IPS-15b (cell line): ENCODE measurements at regions not wholly inside any gene's neighbourhood (a gene's known extent, or its start where the extent isn't known, plus 50 kb on each side); places are given as distances from the start of the nearest gene placed in this dataset.

ENCODE experiments used
- H3K27me3 ChIP-seq: one replicate; pipeline ENCODE4 v1.6.1; 2013; ENCODE audit warnings: low read length; ENCODE audit not compliant: control insufficient read depth, insufficient read depth
- H3K36me3 ChIP-seq: one replicate; pipeline ENCODE4 v1.6.1; 2013; ENCODE audit warnings: low read length; ENCODE audit not compliant: control insufficient read depth, insufficient read depth
- H3K4me1 ChIP-seq: one replicate; pipeline ENCODE4 v1.6.1; 2013; ENCODE audit warnings: mild to moderate bottlenecking, low read length; ENCODE audit not compliant: control insufficient read depth, insufficient read depth
- H3K4me3 ChIP-seq: one replicate; pipeline ENCODE4 v1.5.1; 2013; ENCODE audit warnings: low read depth, low read length
- H3K9ac ChIP-seq: one replicate; pipeline ENCODE4 v1.6.1; 2013; ENCODE audit warnings: low read depth, mild to moderate bottlenecking, low read length
- H3K9me3 ChIP-seq: one replicate; pipeline ENCODE4 v1.6.1; 2013; ENCODE audit warnings: mild to moderate bottlenecking, low read length; ENCODE audit not compliant: control insufficient read depth, insufficient read depth

DNA sequence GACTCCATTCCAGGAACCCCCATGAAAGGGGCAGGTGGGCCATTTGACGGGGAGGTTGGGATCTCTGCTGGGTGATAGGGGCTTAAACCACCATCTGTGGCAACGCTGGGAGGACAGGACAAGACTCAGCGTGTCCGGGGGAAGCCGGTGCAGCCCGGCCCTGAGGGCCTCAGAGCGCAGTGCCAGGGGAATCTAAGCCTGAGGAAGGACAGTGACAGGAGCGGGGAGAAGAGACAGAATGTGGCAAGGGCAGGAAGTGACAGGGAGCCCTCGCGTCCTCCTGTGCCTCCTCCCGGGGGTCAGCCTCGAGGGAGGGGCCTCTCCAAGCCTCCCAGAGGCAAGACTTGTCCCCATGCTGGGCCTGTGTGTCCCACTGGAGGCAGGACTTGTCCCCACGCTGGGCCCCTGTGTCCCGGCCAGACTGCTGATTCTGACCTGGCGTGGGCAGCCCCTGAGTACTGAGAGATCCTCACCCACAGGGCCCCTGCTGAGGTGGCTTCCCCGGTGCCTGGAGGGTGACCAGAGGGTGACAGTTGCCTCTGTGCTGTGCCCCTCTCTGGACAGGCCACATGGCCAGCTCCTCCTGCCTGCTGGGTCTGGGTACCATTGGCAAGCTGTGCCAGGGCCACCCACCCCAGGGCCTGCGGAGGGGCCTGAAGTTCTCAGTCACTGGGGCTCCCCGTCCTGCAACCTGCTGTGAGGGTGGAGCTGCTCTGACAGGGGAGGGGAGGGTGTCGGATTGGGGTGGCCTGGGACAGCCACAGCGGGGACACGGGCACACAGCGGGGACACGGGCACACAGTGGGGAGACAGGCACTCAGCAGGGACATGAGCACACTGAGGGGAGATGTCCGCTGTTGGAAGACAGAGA, 676.2 kb downstream of the BRD1 start:
- Histone ChIP-seq H3K4me3 (no peak overlapping the region), H3K9ac (no peak overlapping the region), H3K9me3 (no peaks in the 10 kb centered on the region), H3K36me3 (no peaks in the 10 kb centered on the region), H3K27me3 (no peaks in the 10 kb centered on the region), H3K4me1 (no peaks in the 10 kb centered on the region)

DNA sequence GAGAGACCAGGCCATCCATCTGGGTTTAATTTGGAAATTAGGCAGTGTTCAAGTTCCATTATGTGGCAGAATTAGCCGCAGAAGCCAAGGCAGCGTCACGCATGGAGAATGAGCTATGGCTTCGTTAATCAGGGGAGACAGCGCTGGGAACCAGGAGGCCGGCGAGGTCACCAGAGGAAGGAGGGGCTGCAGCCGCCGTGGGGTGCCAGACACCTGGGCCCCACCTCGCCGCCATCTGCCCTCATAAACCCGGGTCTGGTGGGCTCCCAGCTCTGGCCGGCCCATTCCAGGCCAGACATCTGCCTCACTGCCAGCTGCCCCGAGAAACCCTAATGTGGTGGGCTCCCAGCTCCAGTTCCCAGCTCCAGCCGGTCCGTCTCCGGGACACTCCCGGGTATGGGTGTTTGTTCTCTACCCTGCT, 676.9 kb downstream of the BRD1 start:
- no peaks in the 10 kb centered on the region for H3K4me1 ChIP-seq
- no peak overlapping the region for H3K4me3 ChIP-seq
- no peaks in the 10 kb centered on the region for H3K9me3 ChIP-seq
- H3K27me3 ChIP-seq = no peaks in the 10 kb centered on the region
- H3K9ac ChIP-seq = no peak overlapping the region
- no peaks in the 10 kb centered on the region for H3K36me3 ChIP-seq

DNA sequence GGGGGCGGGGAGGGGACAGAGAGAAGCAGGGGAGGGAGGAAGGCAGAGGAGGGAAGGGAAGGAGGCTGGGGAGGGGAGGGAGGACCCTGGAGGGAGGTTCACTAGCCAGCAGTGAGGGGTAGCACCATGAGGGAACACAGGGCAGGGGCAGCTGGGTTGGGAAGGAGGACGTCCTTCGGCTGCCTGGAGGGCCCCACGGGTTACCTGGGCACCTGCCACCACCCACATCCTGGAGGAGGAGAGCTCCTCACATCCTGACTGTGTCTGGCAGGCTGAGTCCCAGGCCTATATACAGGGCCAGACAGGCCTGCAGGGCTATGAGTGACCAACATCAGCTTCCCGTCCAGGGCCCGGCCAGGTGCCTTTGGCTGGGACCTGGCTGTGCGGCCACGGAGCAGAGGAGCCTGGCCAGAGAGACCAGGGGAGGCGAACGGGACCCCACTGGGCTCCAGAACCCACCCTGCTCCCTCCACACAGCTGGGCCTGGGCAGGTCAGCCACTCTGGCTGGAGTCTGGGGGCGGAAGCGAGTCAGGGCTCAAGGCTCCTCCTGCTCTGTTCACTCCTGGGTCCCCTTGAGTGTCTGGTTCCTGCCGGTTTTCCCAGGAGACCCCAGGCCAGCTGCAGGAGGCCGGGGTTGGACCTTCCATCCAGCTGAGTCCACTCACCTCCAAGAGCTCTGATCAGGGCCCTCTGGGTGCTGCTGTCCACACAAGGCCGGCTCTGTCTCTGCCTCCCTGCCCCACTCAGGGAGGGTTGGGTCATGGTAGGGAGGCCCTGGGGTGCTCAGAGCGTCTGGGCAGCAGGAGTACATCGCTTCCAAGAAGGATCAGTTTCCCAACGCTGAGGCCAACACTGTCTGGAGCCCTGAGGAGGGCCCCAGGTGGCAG, 677.7 kb downstream of the BRD1 start:
- Histone ChIP-seq H3K4me1 (no peaks in the 10 kb centered on the region), H3K36me3 (no peaks in the 10 kb centered on the region), H3K9ac (no peak overlapping the region), H3K27me3 (no peaks in the 10 kb centered on the region), H3K4me3 (no peak overlapping the region), H3K9me3 (no peaks in the 10 kb centered on the region)

DNA sequence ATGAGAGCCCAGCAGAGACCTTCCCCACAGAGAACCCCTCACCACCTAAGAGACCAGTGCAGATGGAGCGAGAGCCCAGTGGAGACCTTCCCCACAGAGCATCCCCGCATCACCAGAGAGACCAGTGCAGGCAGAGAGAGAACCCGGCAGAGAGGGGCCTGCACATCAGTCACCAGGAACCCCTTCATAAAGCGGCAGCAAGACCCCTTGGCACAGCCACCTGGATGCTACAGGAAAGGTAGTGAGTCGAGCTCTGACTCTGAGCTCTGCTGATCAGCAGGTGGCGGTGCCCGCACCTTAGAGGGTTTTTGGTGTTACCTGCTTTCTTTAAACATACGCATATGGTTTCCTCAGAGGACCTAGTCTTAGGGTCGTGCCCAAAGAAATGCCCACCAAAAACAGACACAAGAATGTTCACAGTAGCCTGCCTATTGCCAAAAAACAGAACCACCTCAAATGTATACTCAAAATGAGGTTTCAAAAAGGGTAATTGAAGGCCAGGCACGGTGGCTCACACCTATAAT, 678.7 kb downstream of the BRD1 start:
- no peaks in the 10 kb centered on the region for H3K27me3 ChIP-seq
- no peaks in the 10 kb centered on the region for H3K36me3 ChIP-seq
- no peak overlapping the region for H3K4me3 ChIP-seq

DNA sequence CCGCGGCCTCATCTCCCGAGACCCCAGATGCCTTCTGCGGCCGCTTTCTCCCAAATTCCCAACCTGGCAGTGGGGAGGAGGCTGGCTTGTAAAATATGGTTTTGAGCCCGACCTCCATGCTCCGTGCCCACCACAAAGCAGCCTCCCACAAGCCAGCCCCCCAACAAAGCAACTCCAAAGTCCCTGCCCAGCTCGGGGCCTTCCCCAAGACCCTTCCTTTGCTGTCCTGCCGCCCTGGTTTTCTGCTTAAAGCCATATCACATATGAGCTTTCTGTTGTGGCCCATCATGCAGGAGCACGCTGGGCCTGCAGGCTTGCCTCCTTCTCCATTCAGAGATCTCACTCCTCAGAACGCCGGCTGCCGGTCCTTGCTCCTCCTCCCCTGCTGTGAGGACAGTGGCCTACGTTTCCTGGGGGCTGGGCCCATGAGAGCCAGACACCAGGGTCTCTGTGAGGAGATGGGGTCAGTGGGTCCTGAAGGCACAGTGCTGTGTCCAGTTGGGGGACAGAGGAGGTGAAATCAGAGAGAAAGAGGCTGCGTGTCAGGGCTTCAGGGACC, 680.0 kb downstream of the BRD1 start:
- Histone ChIP-seq H3K9ac (no peak overlapping the region), H3K36me3 (no peaks in the 10 kb centered on the region), H3K4me1 (no peaks in the 10 kb centered on the region), H3K27me3 (no peaks in the 10 kb centered on the region), H3K4me3 (no peak overlapping the region), H3K9me3 (no peaks in the 10 kb centered on the region)

More for the DNA sequence above, 678.7 kb downstream of the BRD1 start:
- H3K9me3 ChIP-seq = no peaks in the 10 kb centered on the region
- no peak overlapping the region for H3K9ac ChIP-seq
- no peaks in the 10 kb centered on the region for H3K4me1 ChIP-seq

DNA sequence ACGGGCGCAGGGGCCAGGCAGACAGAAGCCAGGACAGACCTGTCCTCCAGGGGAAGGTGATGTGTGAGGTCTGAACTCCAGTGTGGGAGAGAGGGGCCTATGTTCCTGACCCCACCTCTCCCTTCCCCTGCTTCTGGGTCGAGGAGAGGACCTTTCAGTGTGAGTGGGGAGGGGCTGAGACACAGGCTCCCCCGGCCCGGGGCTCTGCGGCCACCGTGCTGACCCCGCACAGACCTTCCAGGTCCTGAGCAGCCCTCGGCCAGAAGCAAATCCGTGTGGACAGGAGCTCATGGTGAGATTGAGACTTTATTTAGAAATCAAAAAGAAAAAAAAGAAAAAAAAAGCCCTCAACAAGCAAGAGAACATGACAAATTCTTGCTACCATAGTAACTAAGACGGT, 680.5 kb downstream of the BRD1 start:
- Histone ChIP-seq H3K4me3 (no peak overlapping the region), H3K4me1 (no peaks in the 10 kb centered on the region), H3K36me3 (no peaks in the 10 kb centered on the region), H3K9me3 (no peaks in the 10 kb centered on the region), H3K9ac (no peak overlapping the region), H3K27me3 (no peaks in the 10 kb centered on the region)

DNA sequence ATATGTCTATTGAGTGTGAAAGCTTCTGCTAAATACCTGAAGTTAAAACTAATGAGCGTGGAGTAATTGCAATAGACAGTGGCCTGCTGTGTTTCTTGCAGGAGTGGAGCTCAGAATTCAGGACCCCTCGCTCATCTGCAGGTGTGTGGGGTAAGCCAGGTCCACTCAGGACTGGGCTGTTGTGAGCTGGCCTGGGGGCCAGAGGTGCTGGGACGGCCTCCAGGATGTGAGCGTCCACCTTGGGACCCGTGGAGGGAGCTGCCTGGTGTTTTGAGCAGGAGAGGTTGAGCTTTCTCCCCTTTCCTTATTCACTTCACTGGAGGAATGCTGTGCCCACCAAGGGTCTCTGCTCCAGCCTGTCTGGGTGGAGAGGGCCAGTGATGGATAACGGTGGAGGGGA, 681.2 kb downstream of the BRD1 start:
- no peak overlapping the region for H3K9ac ChIP-seq
- no peaks in the 10 kb centered on the region for H3K27me3 ChIP-seq
- H3K4me1 ChIP-seq = no peaks in the 10 kb centered on the region
- no peaks in the 10 kb centered on the region for H3K9me3 ChIP-seq
- no peak overlapping the region for H3K4me3 ChIP-seq
- H3K36me3 ChIP-seq = no peaks in the 10 kb centered on the region

DNA sequence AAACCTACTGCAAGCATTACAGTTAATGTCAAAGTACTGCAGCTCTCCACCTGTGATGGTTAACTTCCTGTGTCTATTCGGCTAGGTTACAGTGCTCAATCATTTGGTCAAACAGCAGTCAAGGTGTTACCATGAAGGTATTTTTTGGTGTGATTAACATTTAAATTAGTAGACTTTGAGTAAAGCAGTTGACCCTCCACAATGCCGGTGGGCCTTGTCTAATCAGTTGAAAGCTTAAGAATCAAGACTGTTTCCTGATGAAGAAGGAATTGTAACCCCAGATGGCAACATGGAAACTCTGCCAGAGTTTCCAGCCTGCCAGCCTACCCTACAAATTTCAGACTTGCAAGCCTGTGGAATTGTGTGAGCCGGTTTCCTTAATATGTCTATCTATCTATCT, 683.9 kb downstream of the BRD1 start:
- Histone ChIP-seq H3K4me3 (no peak overlapping the region), H3K9me3 (no peaks in the 10 kb centered on the region), H3K27me3 (no peaks in the 10 kb centered on the region), H3K9ac (no peak overlapping the region), H3K36me3 (no peaks in the 10 kb centered on the region), H3K4me1 (no peaks in the 10 kb centered on the region)

DNA sequence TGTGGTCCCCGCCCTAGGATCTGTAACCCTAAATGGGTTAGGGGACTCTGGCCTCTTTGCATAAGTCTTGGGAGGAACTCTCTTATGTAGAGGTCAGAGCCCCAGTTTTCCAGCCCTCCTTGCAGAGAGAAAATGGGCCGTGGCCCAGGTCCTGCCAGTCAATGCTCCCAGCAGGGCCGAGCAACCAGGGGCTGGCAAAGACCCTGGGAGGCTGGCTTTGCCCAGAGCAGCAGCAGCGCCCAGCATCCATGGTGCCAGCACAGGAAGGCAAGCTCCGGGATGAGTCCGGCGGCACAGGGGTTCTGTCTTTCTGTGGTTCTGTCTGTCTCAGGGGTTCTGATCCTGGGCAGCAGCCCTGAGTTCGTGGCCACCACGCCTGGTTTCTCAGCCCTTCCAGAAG, 684.8 kb downstream of the BRD1 start:
- Histone ChIP-seq H3K4me3 (no peak overlapping the region), H3K27me3 (no peaks in the 10 kb centered on the region), H3K9ac (no peak overlapping the region), H3K9me3 (no peaks in the 10 kb centered on the region), H3K36me3 (no peaks in the 10 kb centered on the region), H3K4me1 (no peaks in the 10 kb centered on the region)

DNA sequence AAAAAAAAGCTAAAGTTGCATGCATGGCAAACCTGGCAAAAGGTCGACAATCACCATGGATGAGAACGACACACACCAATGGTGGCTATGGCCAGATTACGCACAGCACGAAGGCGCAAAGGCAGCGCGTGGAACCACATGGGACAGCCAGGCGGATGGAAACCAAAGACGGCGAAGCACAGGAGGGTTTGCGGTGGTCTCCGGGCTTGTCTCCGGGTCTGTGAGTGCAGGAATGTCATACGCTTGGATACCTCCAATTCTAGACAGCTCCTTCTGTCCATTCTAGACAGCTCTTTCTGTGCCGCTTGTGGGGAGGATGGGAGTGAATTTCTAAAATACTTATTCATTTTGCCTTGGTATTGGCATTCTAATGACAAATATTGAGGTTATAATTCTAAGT, 685.4 kb downstream of the BRD1 start:
- Histone ChIP-seq H3K9ac (no peak overlapping the region), H3K4me1 (no peaks in the 10 kb centered on the region), H3K9me3 (no peaks in the 10 kb centered on the region), H3K27me3 (no peaks in the 10 kb centered on the region), H3K36me3 (no peaks in the 10 kb centered on the region), H3K4me3 (no peak overlapping the region)

DNA sequence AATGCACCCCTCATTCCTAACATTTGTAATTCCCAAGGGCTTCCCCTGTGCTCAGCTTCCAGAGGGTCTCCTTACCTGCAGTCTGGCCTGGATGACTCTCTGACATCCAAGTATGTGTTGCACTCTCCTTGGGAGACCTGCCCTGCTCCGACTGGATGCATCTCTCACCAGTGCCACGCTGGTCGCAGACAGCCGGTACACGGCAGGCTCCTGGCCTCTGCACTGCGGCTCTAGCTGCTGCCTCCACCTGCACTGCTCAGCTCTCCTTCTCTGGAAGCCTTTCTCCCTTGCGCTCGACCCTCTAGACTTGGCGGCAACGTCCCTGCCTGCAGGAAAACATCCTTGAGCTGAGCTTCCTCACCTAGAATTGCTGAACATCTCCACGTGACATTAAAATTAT, 685.9 kb downstream of the BRD1 start:
- Histone ChIP-seq H3K36me3 (no peaks in the 10 kb centered on the region), H3K9ac (no peak overlapping the region), H3K9me3 (no peaks in the 10 kb centered on the region), H3K4me3 (no peak overlapping the region), H3K27me3 (no peaks in the 10 kb centered on the region), H3K4me1 (no peaks in the 10 kb centered on the region)
